ENCODE measurements at regions not wholly inside any gene's neighbourhood (a gene's known extent, or its start where the extent isn't known, plus 50 kb on each side); places are given as distances from the start of the nearest gene placed in this dataset.

DNA sequence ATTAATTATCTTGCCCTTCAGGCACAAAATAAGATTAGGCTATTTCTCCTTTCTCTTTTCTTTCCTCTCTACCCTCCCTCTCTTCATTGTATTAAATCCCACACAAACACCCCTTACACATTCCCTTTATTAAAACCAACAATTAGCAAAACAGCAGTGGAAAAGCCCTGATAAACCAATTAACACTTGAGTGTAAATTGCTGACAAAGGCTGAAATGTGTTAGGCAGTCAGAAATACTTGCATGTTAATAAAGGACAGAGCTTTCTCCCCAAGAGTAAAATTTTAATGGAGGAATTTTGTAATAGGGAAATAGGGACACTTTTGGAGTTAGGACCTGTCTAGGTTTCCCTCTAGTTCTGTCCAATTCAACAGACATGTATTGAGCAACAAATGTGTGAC lies 370.9 kb downstream of the MRPS30 start:
- no peak overlapping the region for H3K27ac ChIP-seq (ENCODE audit: control insufficient read depth, insufficient read depth, low read length)
- dilution Hi-C loops (cut with MboI; ENCODE audit: extremely low pct_ligation_motif_present, low sequenced_read_pairs) = no loop called here
- no peaks in the 10 kb centered on the region for H3K9me3 ChIP-seq (ENCODE audit: control insufficient read depth, low read depth, low read length)
- DNase-seq (ENCODE audit: low read depth, low spot score) (no peak), FAIRE-seq (no peak)
- H3K27me3 ChIP-seq (ENCODE audit: control insufficient read depth, extremely low read depth, insufficient read depth, low read length) = no peaks in the 10 kb centered on the region
- H3K9ac ChIP-seq (ENCODE audit: control insufficient read depth, extremely low read depth, insufficient read depth, low read length) = no peak overlapping the region
- no peaks in the 10 kb centered on the region for H3K36me3 ChIP-seq (ENCODE audit: control insufficient read depth in 2 of 2, extremely low read depth in 1 of 2, insufficient read depth in 2 of 2, low read length in 2 of 2)
- no peak overlapping the region for H2AFZ ChIP-seq (ENCODE audit: control insufficient read depth, low read length)
- H3K4me3 ChIP-seq (ENCODE audit: control insufficient read depth in 2 of 3, extremely low read depth in 1 of 3, insufficient read depth in 2 of 3, low read depth in 1 of 3, low read length in 3 of 3) = no peak overlapping the region
- no peaks in the 10 kb centered on the region for H3K4me1 ChIP-seq (ENCODE audit: control insufficient read depth, extremely low read depth, insufficient read depth, low read length)
- H3K4me2 ChIP-seq (ENCODE audit: control insufficient read depth, extremely low read depth, insufficient read depth, low read depth, low read length) = no peak overlapping the region
- no peaks in the 10 kb centered on the region for H3K79me2 ChIP-seq (ENCODE audit: control insufficient read depth, insufficient read depth, low read length)
- H4K20me1 ChIP-seq (ENCODE audit: control insufficient read depth, extremely low read depth, insufficient read depth, low read length) = no peaks in the 10 kb centered on the region
- TF ChIP-seq, protein P1, sequence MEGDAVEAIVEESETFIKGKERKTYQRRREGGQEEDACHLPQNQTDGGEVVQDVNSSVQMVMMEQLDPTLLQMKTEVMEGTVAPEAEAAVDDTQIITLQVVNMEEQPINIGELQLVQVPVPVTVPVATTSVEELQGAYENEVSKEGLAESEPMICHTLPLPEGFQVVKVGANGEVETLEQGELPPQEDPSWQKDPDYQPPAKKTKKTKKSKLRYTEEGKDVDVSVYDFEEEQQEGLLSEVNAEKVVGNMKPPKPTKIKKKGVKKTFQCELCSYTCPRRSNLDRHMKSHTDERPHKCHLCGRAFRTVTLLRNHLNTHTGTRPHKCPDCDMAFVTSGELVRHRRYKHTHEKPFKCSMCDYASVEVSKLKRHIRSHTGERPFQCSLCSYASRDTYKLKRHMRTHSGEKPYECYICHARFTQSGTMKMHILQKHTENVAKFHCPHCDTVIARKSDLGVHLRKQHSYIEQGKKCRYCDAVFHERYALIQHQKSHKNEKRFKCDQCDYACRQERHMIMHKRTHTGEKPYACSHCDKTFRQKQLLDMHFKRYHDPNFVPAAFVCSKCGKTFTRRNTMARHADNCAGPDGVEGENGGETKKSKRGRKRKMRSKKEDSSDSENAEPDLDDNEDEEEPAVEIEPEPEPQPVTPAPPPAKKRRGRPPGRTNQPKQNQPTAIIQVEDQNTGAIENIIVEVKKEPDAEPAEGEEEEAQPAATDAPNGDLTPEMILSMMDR (optimal IDR thresholded peaks at IDR 0.05 in 1 of 3, IDR thresholded peaks at IDR 0.05 in 1 of 3, conservative IDR thresholded peaks at IDR 0.05 in 1 of 3; ENCODE audit: extremely low read depth in 1 of 3, insufficient read depth in 2 of 3, low read length in 3 of 3) = no peak
- no peak for TF ChIP-seq EZH2 (IDR thresholded peaks at IDR 0.05; ENCODE audit: low read length)
- no peaks in the 10 kb centered on the region for H3K9me1 ChIP-seq (ENCODE audit: control insufficient read depth, extremely low read depth, insufficient read depth, low read length)

DNA sequence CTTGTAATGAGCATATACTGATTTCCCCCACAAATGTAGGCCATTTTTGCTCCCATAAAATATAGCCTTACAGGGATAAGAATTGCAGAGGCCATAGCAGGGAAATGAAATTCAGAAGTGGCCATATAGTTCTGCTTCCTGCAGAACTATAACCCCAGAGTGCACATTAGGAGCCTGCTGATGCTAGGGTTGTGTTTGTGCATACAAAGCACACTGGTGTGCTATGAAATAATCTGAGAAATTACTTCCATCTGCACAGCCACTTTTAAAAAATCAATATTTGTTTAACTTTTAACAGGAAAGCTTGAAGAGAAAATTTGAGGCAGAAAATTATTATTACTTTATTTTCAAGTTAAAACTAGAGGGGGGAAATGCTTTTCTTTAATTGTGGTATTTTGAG lies 380.3 kb downstream of the MRPS30 start:
- no peak overlapping the region for H2AFZ ChIP-seq (ENCODE audit: control insufficient read depth, low read length)

More for the DNA sequence above, 380.3 kb downstream of the MRPS30 start:
- Histone ChIP-seq H3K4me3 (ENCODE audit: control insufficient read depth in 2 of 3, extremely low read depth in 1 of 3, insufficient read depth in 2 of 3, low read depth in 1 of 3, low read length in 3 of 3) (no peak overlapping the region), H3K79me2 (ENCODE audit: control insufficient read depth, insufficient read depth, low read length) (no peaks in the 10 kb centered on the region), H3K27me3 (ENCODE audit: control insufficient read depth, extremely low read depth, insufficient read depth, low read length) (no peaks in the 10 kb centered on the region), H3K4me1 (ENCODE audit: control insufficient read depth, extremely low read depth, insufficient read depth, low read length) (no peaks in the 10 kb centered on the region), H3K9ac (ENCODE audit: control insufficient read depth, extremely low read depth, insufficient read depth, low read length) (no peak overlapping the region), H4K20me1 (ENCODE audit: control insufficient read depth, extremely low read depth, insufficient read depth, low read length) (no peaks in the 10 kb centered on the region), H3K27ac (ENCODE audit: control insufficient read depth, insufficient read depth, low read length) (no peak overlapping the region), H3K4me2 (ENCODE audit: control insufficient read depth, extremely low read depth, insufficient read depth, low read depth, low read length) (no peak overlapping the region), H3K9me1 (ENCODE audit: control insufficient read depth, extremely low read depth, insufficient read depth, low read length) (no peaks in the 10 kb centered on the region), H3K36me3 (ENCODE audit: control insufficient read depth in 2 of 2, extremely low read depth in 1 of 2, insufficient read depth in 2 of 2, low read length in 2 of 2) (no peaks in the 10 kb centered on the region), H3K9me3 (ENCODE audit: control insufficient read depth, low read depth, low read length) (no peaks in the 10 kb centered on the region)
- dilution Hi-C loops (cut with MboI; ENCODE audit: extremely low pct_ligation_motif_present, low sequenced_read_pairs) = no loop called here
- FAIRE-seq (no peak), DNase-seq (ENCODE audit: low read depth, low spot score) (no peak)
- TF ChIP-seq, protein P1 (optimal IDR thresholded peaks at IDR 0.05 in 1 of 3, IDR thresholded peaks at IDR 0.05 in 1 of 3, conservative IDR thresholded peaks at IDR 0.05 in 1 of 3; ENCODE audit: extremely low read depth in 1 of 3, insufficient read depth in 2 of 3, low read length in 3 of 3) = no peak
- no peak for TF ChIP-seq EZH2 (IDR thresholded peaks at IDR 0.05; ENCODE audit: low read length)
